ENCODE measurements at regions not wholly inside any gene's neighbourhood (a gene's known extent, or its start where the extent isn't known, plus 50 kb on each side); places are given as distances from the start of the nearest gene placed in this dataset.

- Mint-ChIP-seq H3K27ac (no peak overlapping the region), H3K27me3 (peaks cover 13 to 27% of the 10 kb centered on the region in 2 donors), H3K36me3 (no peaks in the 10 kb centered on the region), H3K4me3 (no peak overlapping the region), H3K9me3 (peaks cover 0 to 5% (median 0%) of the 10 kb centered on the region in 3 donors), H3K4me1 (peaks cover 0 to 8% (median 6%) of the 10 kb centered on the region in 3 donors)
- H3K4me3 ChIP-seq (ENCODE audit: control insufficient read depth in 1 of 2, extremely low read depth in 1 of 2, low read length in 1 of 2), result no peak overlapping the region
- no peak overlapping the region for H3K27ac ChIP-seq (ENCODE audit: low read length)
- POLR2A ChIA-PET, result no interaction called here
- H3K4me1 ChIP-seq (ENCODE audit: control insufficient read depth in 1 of 2, extremely low read depth in 1 of 2, insufficient read depth in 2 of 2, low read length in 2 of 2), result peaks cover 0 to 2% of the 10 kb centered on the region in 2 experiments
- WGBS (ENCODE audit: insufficient coverage), result 100% methylated on average over 1 of the region's 4 CpGs
- H3K9me3 ChIP-seq, result no peaks in the 10 kb centered on the region
- no peak for ATAC-seq (replicated peaks in 1 of 4)
- no peaks in the 10 kb centered on the region for H3K36me3 ChIP-seq (ENCODE audit: control insufficient read depth in 2 of 2, extremely low read depth in 1 of 2, insufficient read depth in 1 of 2, low read length in 1 of 2)
- DNase-seq, result no peak
- peaks cover 0 to 7% of the 10 kb centered on the region in 2 experiments for H3K27me3 ChIP-seq (replicated peaks in 1 of 2; ENCODE audit: control insufficient read depth in 2 of 2, extremely low read depth in 1 of 2, insufficient read depth in 2 of 2, low read length in 1 of 2)
- CTCF ChIA-PET, result no interaction called here
Measured at GRCh38 chr3:184440151-184440550, 60.3 kb downstream of the CHRD start.

DNA sequence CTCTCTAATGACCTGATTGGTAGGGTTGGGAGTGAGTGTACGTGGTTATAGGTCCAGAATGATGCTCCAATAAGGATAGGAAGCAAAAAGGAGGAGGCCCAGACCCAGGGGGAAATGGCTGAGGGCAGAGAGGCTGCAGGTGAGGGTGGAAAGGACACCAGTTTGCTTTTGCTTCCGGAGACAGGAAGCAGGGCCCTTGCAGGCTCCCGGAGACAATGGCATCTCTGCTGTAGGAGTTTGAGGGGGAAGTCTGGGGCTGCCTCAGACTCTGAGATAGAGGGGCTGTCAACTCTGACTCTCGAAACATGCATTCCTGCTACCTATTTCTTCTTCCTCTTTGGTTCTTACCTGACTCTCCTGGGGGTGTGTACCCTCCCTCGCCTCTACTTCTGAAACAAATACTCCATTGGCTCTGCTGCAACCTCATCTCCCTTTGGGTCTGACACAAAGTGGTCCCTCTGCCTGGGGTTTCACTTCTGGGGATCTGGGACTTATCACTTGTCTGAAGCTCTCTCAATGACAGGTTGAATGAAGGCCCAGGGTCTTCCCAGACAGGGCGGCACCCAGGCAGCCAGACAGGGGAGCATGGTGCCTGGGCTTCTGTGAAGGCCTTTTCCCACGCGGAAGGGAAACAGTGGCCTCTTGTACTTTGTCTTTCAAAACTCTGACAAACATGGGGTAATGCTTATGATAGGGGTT, 61.5 kb downstream of the CHRD start:
- H3K36me3 Mint-ChIP-seq, result no peaks in the 10 kb centered on the region
- DNase-seq, result no peak
- no peak overlapping the region for H3K27ac Mint-ChIP-seq
- Histone ChIP-seq H3K4me3 (ENCODE audit: control insufficient read depth in 1 of 2, extremely low read depth in 1 of 2, low read length in 1 of 2) (no peak overlapping the region), H3K27me3 (replicated peaks in 1 of 2; ENCODE audit: control insufficient read depth in 2 of 2, extremely low read depth in 1 of 2, insufficient read depth in 2 of 2, low read length in 1 of 2) (peaks cover 0 to 7% of the 10 kb centered on the region in 2 experiments), H3K27ac (ENCODE audit: low read length) (no peak overlapping the region), H3K9me3 (no peaks in the 10 kb centered on the region), H3K36me3 (ENCODE audit: control insufficient read depth in 2 of 2, extremely low read depth in 1 of 2, insufficient read depth in 1 of 2, low read length in 1 of 2) (no peaks in the 10 kb centered on the region), H3K4me1 (ENCODE audit: control insufficient read depth in 1 of 2, extremely low read depth in 1 of 2, insufficient read depth in 2 of 2, low read length in 2 of 2) (peaks cover 0 to 2% of the 10 kb centered on the region in 2 experiments)
- no peak overlapping the region for H3K4me3 Mint-ChIP-seq
- ChIA-PET CTCF (interaction anchor here in 1 of 2 donors (0.7 kb wide), 1 partner anchor 71 kb away, joined by 3 read pairs; no protein-coding TSS in a partner anchor), POLR2A (no interaction called here)
- 61% methylated on average over 4 of the region's 8 CpGs for WGBS (ENCODE audit: insufficient coverage)
- peaks cover 0 to 5% (median 0%) of the 10 kb centered on the region in 3 donors for H3K9me3 Mint-ChIP-seq
- peaks cover 9 to 24% of the 10 kb centered on the region in 2 donors for H3K27me3 Mint-ChIP-seq
- ATAC-seq (replicated peaks in 1 of 4), result peak in 1 of 4 experiments; percentile 38
- peaks cover 0 to 8% (median 6%) of the 10 kb centered on the region in 3 donors for H3K4me1 Mint-ChIP-seq

DNA sequence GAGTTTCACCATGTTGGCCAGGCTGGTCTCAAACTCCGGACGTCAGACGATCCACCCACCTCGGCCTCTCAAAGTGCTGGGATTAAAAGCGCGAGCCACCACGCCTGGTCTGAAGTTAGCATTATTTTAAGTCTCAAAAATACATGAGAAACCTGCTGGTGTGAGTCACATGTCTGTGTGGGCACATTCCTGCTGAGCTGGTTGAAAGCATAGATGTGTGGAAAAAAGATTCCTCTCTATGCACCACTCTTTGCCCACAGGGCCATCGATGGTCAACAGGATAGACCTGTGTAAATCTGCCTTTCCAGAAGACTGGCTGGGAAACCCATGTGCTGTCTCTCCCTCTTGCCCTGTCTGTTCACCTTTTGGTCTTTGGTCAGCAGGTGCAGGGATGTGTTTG, 63.5 kb downstream of the CHRD start:
- H3K27me3 Mint-ChIP-seq, result peaks cover 4 to 16% of the 10 kb centered on the region in 2 donors

DNA sequence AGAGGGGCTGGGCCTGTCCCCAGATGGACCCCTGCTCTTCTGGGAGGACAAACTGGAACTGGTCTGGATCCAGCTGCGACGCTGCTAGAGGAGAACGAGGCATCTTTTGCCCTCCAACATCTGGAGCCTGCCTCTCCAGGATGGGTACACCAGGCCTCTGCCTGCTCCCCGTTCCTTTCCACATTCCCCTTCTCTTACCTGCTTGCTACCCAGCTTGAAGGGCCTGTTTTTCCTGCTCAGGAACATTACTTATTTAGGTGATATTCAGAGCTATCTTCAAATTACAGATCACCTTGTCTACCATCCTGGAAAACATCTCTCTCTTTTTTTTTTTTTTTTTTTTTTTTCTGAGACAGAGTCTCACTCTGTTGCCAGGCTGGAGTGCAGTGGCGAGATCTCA, 64.0 kb downstream of the CHRD start:
- Histone ChIP-seq H3K27ac (ENCODE audit: low read length) (no peak overlapping the region), H3K9me3 (no peaks in the 10 kb centered on the region), H3K36me3 (ENCODE audit: control insufficient read depth in 2 of 2, extremely low read depth in 1 of 2, insufficient read depth in 1 of 2, low read length in 1 of 2) (no peaks in the 10 kb centered on the region), H3K27me3 (replicated peaks in 1 of 2; ENCODE audit: control insufficient read depth in 2 of 2, extremely low read depth in 1 of 2, insufficient read depth in 2 of 2, low read length in 1 of 2) (peaks cover 0 to 3% of the 10 kb centered on the region in 2 experiments), H3K4me3 (ENCODE audit: control insufficient read depth in 1 of 2, extremely low read depth in 1 of 2, low read length in 1 of 2) (no peak overlapping the region), H3K4me1 (ENCODE audit: control insufficient read depth in 1 of 2, extremely low read depth in 1 of 2, insufficient read depth in 2 of 2, low read length in 2 of 2) (peaks cover 0 to 2% of the 10 kb centered on the region in 2 experiments)
- Mint-ChIP-seq H3K27me3 (peaks cover 4 to 14% of the 10 kb centered on the region in 2 donors), H3K4me1 (peaks cover 0 to 8% (median 6%) of the 10 kb centered on the region in 3 donors), H3K27ac (no peak overlapping the region), H3K9me3 (no peaks in the 10 kb centered on the region), H3K36me3 (no peaks in the 10 kb centered on the region), H3K4me3 (no peak overlapping the region)
- ATAC-seq (replicated peaks in 1 of 4) (no peak), DNase-seq (no peak)
- WGBS (ENCODE audit: insufficient coverage), result 88% methylated on average over 3 of the region's 5 CpGs
- POLR2A ChIA-PET, result interaction anchor here in 1 of 2 donors (0.7 kb wide), 1 partner anchor 387 kb away, joined by 9 read pairs; no protein-coding TSS in a partner anchor
- CTCF ChIA-PET, result interaction anchor here (0.6 to 1.2 kb wide), 4 partner anchors 24 to 212 kb away, joined by 3 to 4 read pairs (median 3); no protein-coding TSS in a partner anchor

More for the DNA sequence above, 63.5 kb downstream of the CHRD start:
- WGBS (ENCODE audit: insufficient coverage), result 95% methylated on average over 3 of the region's 8 CpGs
- no peak overlapping the region for H3K4me3 ChIP-seq (ENCODE audit: control insufficient read depth in 1 of 2, extremely low read depth in 1 of 2, low read length in 1 of 2)
- peaks cover 0 to 2% of the 10 kb centered on the region in 2 experiments for H3K4me1 ChIP-seq (ENCODE audit: control insufficient read depth in 1 of 2, extremely low read depth in 1 of 2, insufficient read depth in 2 of 2, low read length in 2 of 2)
- H3K9me3 ChIP-seq, result no peaks in the 10 kb centered on the region
- CTCF ChIA-PET, result interaction anchor here (0.6 to 1.2 kb wide), 4 partner anchors 23 to 212 kb away, joined by 3 to 4 read pairs (median 3); no protein-coding TSS in a partner anchor
- no peaks in the 10 kb centered on the region for H3K36me3 ChIP-seq (ENCODE audit: control insufficient read depth in 2 of 2, extremely low read depth in 1 of 2, insufficient read depth in 1 of 2, low read length in 1 of 2)
- Mint-ChIP-seq H3K9me3 (peaks cover 0 to 3% (median 0%) of the 10 kb centered on the region in 3 donors), H3K36me3 (no peaks in the 10 kb centered on the region), H3K4me1 (peaks cover 0 to 8% (median 6%) of the 10 kb centered on the region in 3 donors), H3K27ac (no peak overlapping the region), H3K4me3 (no peak overlapping the region)
- H3K27ac ChIP-seq (ENCODE audit: low read length), result no peak overlapping the region
- H3K27me3 ChIP-seq (replicated peaks in 1 of 2; ENCODE audit: control insufficient read depth in 2 of 2, extremely low read depth in 1 of 2, insufficient read depth in 2 of 2, low read length in 1 of 2), result peaks cover 0 to 3% of the 10 kb centered on the region in 2 experiments
- DNase-seq, result no peak
- POLR2A ChIA-PET, result no interaction called here
- ATAC-seq (replicated peaks in 1 of 4), result no peak

- POLR2A ChIA-PET, result interaction anchor here in 1 of 2 donors (0.7 kb wide), 1 partner anchor 963 kb away, joined by 6 read pairs; no protein-coding TSS in a partner anchor
- Histone ChIP-seq H3K9me3 (no peaks in the 10 kb centered on the region), H3K4me1 (ENCODE audit: control insufficient read depth in 1 of 2, extremely low read depth in 1 of 2, insufficient read depth in 2 of 2, low read length in 2 of 2) (no peaks in the 10 kb centered on the region), H3K27ac (ENCODE audit: low read length) (no peak overlapping the region), H3K27me3 (replicated peaks in 1 of 2; ENCODE audit: control insufficient read depth in 2 of 2, extremely low read depth in 1 of 2, insufficient read depth in 2 of 2, low read length in 1 of 2) (peaks cover 0 to 3% of the 10 kb centered on the region in 2 experiments), H3K36me3 (ENCODE audit: control insufficient read depth in 2 of 2, extremely low read depth in 1 of 2, insufficient read depth in 1 of 2, low read length in 1 of 2) (no peaks in the 10 kb centered on the region), H3K4me3 (ENCODE audit: control insufficient read depth in 1 of 2, extremely low read depth in 1 of 2, low read length in 1 of 2) (no peak overlapping the region)
- ATAC-seq (replicated peaks in 1 of 4) (no peak), DNase-seq (no peak)
- WGBS (ENCODE audit: insufficient coverage), result 96% methylated on average over 5 of the region's 8 CpGs
- no peak overlapping the region for H3K27ac Mint-ChIP-seq
- H3K9me3 Mint-ChIP-seq, result no peaks in the 10 kb centered on the region
- H3K4me3 Mint-ChIP-seq, result no peak overlapping the region
- CTCF ChIA-PET, result interaction anchor here in 1 of 2 donors (0.6 kb wide), 1 partner anchor 94 kb away, joined by 9 read pairs; no protein-coding TSS in a partner anchor
- H3K27me3 Mint-ChIP-seq, result peaks cover 0 to 10% of the 10 kb centered on the region in 2 donors
- H3K36me3 Mint-ChIP-seq, result no peaks in the 10 kb centered on the region
- H3K4me1 Mint-ChIP-seq, result no peaks in the 10 kb centered on the region
Measured at GRCh38 chr3:184448321-184449160, 68.7 kb downstream of the CHRD start.

DNA sequence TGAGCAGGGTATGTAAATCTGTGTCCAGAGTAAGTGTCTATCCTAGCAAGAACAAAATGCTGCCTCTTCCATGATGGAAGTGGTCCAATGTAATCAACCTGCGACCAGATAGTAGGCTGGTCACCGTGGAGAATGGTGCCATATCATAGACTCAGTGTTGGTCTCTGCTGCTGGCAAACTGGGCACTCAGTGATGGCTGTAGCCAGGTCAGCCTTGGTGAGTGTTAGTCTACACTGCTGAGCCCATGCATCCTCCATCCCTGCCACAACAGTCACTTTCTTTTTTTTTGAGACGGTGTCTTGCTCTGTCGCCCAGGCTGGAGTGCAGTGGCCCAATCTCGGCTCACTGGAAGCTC, 69.3 kb downstream of the CHRD start:
- ChIA-PET POLR2A (interaction anchor here in 1 of 2 donors (0.7 kb wide), 1 partner anchor 963 kb away, joined by 6 read pairs; no protein-coding TSS in a partner anchor), CTCF (interaction anchor here in 1 of 2 donors (0.6 kb wide), 1 partner anchor 93 kb away, joined by 9 read pairs; no protein-coding TSS in a partner anchor)
- Histone ChIP-seq H3K27me3 (replicated peaks in 1 of 2; ENCODE audit: control insufficient read depth in 2 of 2, extremely low read depth in 1 of 2, insufficient read depth in 2 of 2, low read length in 1 of 2) (peaks cover 0 to 3% of the 10 kb centered on the region in 2 experiments), H3K36me3 (ENCODE audit: control insufficient read depth in 2 of 2, extremely low read depth in 1 of 2, insufficient read depth in 1 of 2, low read length in 1 of 2) (no peaks in the 10 kb centered on the region), H3K9me3 (no peaks in the 10 kb centered on the region), H3K4me1 (ENCODE audit: control insufficient read depth in 1 of 2, extremely low read depth in 1 of 2, insufficient read depth in 2 of 2, low read length in 2 of 2) (no peaks in the 10 kb centered on the region), H3K27ac (ENCODE audit: low read length) (no peak overlapping the region), H3K4me3 (ENCODE audit: control insufficient read depth in 1 of 2, extremely low read depth in 1 of 2, low read length in 1 of 2) (no peak overlapping the region)
- Mint-ChIP-seq H3K4me3 (no peak overlapping the region), H3K9me3 (no peaks in the 10 kb centered on the region), H3K27ac (no peak overlapping the region), H3K27me3 (peaks cover 0 to 10% of the 10 kb centered on the region in 2 donors), H3K36me3 (no peaks in the 10 kb centered on the region), H3K4me1 (no peaks in the 10 kb centered on the region)
- WGBS (ENCODE audit: insufficient coverage), result 74% methylated on average over 2 of the region's 5 CpGs
- no peak for ATAC-seq (replicated peaks in 1 of 4)
- DNase-seq, result no peak

Measured in T-cell (primary cell).